ENCODE measurements at regions not wholly inside any gene's neighbourhood (a gene's known extent, or its start where the extent isn't known, plus 50 kb on each side); places are given as distances from the start of the nearest gene placed in this dataset.

DNA sequence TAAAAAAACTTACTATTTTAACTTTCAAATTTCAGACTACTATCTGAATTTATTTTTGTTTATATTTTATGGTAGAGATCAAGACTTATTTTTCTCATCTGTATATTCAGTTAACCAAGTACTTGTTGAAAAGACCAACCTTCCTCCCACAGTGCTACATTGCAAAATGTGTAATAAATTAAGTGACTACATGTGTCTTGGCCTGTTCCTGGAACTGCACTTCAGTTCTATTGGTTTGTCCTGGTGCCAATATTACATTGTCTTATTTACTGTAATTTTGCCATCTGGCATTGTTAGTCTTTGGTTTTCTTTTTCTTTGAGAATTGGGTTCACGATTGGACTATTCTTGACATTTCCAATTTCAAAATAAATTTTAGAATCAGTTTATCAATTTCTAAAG lies 138.4 kb upstream of the KCNMB2 start:
- TF ChIP-seq CTCF (IDR thresholded peaks at IDR 0.05) (no peak), POLR2A (IDR thresholded peaks at IDR 0.05) (no peak)
